Activated CD4-positive, alpha-beta T cell treated with anti-CD3 and anti-CD28 coated beads, Interleukin-2, Interleukin-4, amounts not matched to agents 100 ng/mL and 50 ng/mL, durations not matched to agents 16 hours and 8 hours (primary cell): ENCODE measurements at regions not wholly inside any gene's neighbourhood (a gene's known extent, or its start where the extent isn't known, plus 50 kb on each side); places are given as distances from the start of the nearest gene placed in this dataset.

Experiments
- DNase-seq: peaks from one replicate; pipeline ENCODE4 v3.0.0-alpha.2; 2020; ENCODE audit warnings: low spot score

DNA sequence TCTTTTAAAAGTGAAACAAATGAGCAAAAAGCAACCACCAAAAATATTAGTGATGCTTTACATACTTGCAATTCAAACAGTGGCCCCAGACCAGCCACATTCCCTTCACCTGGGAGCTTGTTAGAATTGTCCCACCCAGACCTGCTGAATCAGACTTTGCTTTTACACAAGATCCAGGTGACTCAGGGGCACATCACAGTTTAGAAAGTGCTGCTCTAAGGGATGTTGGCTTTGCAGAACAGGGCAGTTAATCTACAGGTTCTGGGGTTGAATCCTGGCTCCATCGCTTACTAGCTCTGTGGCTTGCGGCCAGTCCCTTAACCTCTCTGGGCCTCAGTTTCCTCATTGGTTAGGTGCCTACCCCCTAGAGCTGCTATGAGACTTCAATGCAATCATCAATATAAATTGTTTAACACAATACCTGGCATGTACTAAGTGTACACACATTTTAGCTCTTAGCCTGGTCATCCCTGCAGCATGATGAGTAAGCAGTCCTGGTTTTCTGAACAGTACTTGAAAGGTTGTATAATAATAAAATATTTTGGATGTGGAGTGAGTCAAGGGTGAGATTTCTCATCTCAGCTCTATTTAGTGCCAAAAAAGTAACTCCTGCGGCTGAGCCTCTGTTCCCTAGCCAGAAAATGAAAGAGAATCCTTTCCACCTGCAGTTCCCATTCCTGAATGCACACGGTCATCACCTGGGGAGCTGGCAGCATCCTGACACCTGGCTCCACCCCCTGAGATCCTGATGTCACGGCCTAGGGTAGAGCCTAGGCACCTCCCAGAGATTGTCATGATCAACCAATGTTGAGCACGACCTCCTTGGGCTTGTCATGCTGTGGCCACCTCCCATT is 162.7 kb downstream of the ANKRD60 start:
- no peak for DNase-seq

DNA sequence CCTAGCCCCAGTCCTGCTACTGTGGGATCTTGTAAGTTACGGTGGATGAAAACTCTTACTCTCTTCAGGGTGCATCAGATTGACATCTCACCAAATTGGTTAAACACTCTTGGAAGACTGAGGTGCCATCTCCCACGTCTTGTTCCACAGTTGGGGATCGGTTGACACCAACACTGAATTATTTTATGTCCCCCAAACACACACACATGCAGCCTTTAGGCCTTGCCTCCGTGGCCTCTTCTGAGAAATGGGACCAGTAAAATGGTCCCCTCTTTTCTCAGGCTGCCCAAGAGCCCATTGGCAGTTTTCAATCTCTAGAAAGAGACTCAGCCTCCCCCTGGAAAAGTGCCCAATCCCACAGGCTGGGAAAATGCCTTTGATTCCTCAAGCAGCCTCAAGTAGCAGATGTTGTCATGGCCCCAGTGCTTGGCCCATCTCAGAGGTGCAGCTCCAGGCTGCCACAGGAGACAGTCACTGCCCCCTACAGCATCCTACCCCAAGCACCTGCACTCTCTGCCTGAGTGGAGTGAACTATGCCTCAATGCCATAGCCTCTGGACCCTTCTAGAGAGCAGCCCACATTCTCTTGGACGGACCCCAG is 163.9 kb downstream of the ANKRD60 start:
- DNase-seq: no peak

DNA sequence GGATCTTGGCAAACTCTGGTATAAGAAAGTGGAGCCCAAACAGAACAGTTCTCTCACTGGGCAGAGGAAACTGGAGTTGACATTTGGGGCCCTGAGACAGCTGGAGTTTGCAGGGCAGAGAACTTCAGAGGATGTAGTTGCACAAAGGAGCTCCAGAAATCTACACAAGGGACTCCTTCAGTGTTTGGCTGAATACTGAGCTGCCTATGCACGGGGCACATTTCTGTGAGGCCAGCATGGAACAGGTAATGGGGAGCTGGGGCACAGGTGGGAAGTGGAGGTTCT is 169.3 kb downstream of the ANKRD60 start:
- DNase-seq: no peak

DNA sequence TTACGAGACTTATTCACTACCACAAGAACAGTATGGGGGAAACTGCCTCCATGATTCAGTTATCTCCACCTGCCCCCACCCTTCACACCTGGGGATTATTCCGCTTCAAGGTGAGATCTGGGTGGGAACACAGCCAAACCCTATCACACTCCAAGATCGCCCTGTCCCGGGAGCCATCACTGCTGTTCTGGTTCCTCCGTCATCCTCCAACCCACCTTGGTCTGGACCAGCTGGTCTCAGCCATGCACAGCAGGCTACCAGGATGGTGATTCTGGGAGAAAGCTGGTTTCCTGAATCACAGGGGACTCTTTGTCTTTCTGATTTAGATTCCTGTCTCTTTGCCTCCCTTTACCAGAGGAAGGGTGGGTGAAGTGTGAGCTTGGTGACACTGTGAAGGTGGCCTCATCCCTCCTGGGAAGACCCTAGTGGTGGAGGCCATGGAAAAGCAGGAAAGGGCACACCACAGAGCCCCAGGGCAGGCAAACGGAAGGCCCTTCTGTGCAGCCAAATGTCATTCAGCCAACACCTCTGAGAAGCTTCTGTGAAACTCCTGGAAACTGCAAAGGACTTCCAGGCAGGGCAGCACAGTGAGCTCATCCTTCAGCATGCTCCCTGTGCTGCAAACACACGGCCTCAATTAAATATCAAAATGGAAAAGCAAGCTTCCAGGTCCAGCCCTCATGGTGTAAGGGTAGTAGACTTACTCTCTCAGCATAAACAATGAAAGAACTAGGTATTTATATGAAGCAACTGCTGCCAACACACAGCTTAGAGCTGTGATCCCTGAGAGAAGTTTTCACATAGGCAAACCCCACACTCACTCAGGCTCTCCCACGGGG is 169.8 kb downstream of the ANKRD60 start:
- DNase-seq: no peak

DNA sequence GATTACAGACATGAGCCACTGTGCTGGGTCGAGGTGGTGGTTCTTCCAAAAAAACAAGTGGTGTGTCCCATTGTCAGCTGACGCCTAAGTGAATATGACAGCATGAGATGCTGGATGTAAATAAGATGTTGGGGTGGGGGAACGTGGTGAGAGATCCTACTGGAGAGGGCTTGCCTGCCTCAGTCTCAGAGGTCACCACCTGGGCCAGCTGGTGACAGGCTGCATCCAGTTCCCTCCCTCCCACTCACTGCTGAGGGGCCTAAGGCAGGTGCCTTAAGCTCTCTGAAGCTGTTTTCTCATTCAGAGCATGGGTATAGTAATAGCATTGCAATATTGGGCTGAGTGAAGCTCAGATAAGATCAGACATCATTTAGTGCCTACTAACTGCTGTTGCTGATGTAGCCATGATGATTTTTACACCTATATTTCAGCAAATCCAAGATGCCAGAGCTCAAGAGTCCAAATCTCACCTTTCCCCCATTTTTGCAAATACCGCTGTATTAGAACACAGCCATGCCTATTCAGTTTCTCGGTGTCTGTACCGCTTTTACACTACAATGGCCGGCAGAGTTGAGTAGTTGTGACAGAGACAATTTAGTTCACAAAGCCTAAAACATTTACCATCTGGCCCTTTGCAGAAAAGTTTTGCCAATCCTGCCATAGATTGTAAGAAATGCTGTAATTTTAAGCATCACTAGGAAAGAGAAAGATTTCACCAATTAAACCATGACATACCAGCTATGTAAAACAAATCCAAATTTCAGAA is 171.3 kb downstream of the ANKRD60 start:
- DNase-seq: no peak

DNA sequence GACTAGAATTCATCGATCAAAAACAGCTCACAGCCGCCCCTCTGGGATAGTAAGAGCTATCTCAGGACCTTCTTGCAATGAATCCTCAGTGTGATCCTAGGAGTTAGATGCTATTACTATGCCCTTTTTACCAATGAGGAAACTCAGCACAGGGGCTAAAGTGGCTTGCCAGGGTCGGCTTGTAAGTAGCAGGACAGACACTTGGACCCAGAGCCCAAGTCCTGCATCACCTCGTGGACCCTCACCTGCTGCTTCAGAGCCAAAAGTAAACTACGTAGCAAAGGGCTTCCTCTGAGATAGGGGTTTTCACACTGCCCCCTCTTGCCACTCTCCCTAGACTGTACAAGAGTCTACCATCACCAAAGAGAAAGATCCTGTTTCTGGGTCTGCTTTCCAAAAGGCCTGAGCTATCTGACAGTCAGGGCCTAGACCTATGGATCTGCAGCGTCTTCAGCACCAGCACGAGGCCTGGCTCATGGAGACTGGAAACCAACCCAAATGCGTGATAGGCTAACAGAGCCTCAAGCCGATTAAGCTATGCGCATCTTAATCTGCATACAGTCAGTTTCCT is 172.3 kb downstream of the ANKRD60 start:
- no peak for DNase-seq

DNA sequence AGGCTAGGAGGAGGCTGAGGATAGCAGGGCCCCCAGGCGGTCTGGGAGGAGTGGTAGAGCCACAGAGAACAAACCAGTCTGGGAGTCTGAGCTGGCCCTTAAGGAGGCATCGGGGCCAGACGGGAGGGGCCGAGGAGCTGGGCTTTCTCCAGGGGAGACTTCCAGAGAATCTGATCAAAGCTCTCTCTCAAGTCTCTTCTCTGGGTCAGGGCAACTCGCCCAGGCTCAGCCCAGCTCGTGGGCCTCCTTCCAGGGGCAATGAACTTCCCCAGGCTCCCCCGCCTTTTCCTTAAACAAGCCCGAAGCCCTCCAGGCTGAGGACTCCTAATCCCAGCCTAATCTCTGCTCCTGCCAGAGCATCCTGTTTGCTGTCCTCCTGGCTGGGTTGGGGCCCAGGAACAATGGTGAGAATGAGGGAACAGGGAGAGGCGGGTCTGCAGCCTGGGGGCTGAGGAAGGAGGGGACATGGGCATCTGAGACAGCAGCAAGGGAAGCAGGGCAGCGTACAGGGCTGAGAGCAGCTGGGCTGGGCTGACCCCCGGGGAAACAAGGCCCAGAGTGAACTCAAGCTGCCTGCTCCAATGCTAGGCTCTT is 173.6 kb downstream of the ANKRD60 start:
- no peak for DNase-seq

DNA sequence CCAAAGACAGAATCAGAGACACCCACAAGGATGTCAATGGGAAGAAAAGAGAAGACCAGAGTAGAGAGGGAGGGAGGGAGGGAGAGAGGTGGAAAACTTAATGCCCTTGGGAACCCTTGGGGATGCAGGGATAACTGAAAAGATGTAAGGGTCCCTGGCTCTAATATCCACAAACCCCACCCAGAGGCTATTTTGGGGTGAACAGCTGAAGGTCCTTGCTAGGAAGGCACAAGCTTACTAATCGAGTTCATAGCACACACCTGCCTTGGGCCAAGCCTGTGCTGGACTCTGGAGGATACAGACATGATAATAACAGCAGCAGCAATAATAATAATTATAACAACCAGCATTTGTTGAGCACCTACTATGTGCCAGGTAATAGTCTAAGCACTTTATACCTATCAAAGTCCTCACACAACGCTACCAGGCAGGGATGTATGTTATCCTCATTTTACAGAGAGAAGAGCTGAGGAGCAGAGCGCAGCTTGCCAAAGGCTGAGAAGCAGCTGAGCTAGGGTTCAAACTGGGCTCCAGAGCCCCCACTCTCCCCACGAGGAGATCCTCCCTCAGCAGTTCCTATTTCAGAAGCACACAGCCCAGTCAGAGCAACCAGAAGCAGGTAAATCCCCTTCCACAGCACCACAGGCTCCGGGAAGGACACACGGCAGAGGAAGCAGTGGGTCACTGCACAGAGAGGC is 174.2 kb downstream of the ANKRD60 start:
- no peak for DNase-seq

DNA sequence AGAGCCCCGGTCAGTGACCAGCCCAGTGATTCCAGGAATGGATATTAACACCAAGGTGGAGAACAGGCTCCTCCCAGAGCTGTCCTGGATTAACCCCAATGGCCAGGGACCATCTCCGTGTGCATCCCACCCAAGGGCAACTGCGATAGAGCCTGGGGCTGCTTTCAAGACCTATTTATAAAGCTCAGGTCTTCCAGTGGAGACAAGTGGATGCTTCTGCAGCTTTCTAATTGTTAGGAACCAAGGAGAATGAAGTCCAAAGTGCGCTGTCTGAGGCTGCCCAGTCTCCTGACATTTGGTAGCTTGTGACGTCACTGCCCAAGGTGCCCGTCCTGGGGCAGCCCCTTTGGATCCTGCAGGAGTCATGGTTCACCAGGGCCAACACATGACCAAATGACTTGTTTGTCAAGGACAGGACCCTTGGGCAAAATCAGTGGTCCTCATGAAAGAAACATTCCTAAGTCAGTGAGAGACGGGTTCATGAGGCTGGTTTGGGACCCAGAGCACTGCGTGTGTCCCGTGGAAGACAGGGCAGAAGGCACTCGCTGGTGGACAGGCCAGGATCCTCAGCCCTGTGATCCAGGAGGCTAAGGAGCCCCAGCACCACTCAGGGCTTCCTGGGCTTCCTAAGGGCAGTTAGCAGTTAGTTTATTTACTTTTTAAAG is 174.9 kb downstream of the ANKRD60 start:
- no peak for DNase-seq

DNA sequence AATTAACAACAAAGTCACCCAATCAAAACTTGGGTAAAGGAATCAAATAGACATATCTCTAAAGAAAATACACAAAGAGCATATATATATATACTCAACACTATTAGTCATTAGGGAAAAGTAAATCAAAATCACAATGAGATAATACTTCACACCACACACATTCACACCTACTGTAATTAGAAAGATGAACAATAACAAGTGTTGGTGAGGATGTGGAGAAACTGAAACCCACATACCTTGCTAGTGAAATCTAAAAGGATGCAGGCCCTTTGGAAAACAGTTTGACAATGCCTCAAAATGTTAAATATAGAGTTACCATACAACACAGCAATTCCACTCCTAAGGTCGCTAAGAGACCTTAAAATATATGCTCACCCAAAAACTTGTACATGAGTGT is 177.1 kb downstream of the ANKRD60 start:
- DNase-seq: no peak

DNA sequence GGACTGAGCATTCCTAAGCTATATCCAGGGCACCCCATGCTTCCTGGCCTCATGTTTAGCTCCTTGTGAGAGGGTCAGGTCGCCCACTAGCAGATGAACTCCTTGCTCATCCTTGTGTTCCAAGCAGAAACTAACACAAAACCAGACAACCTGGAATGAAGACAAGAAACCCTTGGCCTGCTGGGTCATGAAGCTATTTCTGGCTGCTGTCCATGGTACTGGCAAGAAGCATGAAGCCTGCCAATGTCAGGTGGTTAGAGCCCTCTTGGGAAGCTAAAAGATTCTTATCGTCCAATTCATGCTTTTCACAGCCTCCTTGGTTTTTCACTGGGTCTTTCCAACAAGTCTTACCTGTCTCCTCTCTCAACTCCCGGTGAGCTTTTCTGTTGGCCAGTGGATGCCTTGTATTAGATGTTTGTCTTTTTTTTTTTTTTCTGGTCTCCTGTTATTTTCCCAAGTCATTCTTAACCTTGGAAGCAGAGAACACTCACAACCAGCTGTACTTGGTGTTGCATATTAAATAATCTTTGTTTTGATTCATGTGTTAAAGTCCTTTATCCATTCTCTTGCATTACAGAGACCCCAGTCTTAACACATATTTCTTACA is 180.3 kb downstream of the ANKRD60 start:
- no peak for DNase-seq

DNA sequence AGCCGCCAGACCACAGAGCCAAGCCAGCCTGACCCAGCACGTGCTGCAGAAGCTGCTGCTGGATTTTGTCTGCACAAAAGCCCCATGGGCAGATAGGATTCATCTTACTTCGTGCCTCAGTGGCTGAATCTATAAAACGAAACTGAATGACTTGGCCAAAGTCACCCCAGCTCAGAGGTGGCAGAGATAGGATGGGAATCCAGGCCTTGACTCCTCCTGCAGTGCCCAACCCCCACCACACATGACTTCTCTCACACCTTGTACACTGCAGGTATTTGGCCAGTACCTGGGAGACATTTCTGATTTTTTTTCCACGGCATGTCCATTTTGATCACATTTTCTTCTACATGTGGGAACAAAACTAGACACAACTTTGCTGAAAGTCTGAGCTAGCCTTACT is 182.1 kb downstream of the ANKRD60 start:
- no peak for DNase-seq

DNA sequence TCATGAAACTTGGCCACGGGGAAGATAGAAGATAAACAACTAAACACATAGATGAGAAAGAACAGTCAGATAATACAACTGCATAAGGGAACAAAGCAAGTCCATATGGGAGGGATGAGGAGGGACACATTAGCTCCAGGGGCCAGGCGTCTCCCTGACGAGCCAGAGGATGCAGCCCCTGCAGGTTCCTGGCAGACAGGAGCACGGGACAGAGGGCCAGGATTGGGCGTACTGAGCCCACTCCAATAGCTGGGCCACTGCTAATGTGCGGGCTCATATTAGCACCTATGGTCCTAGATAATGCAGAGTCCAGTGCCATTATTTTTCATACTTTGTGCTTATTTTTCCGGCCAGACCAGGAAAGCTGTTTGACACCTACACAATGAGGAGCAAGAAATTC is 182.9 kb downstream of the ANKRD60 start:
- DNase-seq: no peak

DNA sequence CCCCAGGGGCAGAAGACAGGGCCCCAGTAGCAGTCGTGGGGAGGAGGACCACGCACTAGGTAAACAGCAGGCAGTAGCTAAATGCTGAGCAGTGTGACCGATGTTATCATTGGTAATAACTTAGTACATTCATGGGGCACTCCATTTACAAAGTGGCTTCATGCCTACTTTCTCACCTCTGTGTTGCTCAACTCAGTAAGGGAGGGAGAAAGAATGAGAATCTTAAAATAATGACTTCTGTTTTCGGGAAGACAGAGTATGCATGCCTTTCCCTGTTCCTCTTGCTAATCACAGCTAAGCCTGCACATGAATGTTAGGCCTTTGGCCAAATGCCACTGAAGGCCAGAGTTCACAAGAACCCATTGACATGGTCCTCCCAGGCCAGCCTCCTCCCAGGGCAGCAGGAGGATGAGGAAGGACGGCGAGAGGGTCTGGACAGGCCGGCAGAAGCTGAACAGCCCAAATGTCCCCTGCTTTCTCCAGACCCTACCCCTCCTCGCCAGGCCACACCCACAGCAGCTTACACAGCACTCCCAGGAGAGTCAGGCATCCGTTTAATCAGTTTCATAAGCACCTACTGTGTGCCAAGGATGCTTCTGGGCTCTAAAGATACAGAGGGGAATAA is 183.4 kb downstream of the ANKRD60 start:
- no peak for DNase-seq

DNA sequence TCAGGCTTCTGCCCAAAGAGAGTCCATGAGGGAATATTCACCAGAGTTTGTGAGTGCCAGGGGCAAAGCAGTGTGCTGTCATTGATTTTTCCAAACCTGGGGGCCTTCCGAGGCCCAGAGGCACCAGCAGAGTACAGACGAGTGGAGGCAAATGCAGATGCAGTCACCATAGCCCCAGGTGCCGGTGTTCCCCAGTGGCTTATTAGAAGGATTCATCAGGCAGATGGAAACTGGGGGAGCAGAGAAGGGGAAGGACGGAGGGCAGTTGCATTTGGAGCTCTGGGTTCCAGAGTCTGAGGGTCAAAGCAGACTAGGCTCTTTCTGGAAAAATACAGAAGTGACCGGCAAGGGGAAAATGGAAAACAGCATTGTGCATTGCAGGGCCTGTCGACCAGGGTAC is 184.2 kb downstream of the ANKRD60 start:
- DNase-seq: no peak

DNA sequence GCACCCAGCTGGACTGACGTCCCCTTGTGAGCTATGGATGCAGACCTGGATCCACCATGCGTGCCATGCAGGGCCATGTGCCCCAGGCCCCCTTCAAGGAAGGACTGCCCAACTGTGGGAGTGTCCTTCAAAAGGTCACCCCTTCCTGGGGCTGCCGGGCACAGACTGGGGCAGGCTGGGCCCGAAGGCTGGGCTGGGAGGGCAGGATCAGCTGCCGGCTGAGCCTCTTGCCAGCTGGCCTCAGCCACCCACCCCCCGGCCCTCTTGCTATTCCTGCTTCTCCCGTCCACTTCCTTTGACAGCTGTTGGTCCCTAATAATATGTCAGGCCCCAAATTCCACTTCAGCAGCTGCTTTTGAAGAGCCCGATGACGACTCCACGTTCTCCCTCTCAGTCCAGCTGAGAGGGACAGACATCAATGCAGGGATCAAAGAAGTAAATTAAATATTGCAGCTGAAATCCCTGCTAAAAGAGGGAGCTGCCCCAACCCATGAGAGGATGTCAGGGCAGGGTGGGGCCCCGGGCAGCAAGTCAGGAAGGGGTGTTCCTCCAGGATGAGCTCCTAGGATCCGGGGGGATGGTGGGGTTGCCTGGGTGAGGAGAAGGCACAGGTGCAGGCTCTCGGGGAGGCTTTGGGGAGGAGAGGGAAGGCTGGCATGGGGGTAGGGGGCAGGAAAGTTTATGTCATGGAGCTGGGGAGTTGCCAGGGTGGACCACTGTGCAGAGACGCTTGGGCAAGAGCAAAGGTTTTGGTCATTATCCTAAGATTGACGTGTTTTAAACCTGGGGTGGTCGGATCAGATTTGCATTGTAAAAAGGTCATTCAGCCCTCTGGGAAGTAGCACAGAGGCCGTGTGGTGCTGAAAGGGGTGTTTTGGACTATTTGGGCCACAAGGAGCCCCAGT is 185.0 kb downstream of the ANKRD60 start:
- no peak for DNase-seq

DNA sequence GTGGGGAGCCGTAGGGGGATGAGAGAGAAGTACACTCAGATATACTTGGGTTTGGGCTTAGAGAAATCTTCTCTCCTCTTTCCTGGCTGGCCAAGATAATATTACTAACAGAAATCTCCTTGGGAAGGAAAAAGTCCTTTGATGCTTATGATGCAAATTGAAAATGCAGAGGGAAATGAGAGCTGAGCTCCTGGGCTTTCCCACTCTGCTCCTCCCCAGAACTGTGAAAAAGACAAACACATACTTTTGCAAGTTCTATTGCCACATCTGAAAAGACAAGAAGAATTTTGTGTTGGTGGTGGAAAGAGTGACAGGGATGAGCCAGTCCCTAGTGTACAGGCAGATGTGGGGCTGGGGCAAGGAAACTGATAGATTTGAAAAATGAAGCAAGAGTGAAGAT is 185.9 kb downstream of the ANKRD60 start:
- no peak for DNase-seq
